ENCODE measurements at regions not wholly inside any gene's neighbourhood (a gene's known extent, or its start where the extent isn't known, plus 50 kb on each side); places are given as distances from the start of the nearest gene placed in this dataset.

- no peak for DNase-seq
These were observed 1493.5 kb upstream of the TMEM132C start for GRCh38 chr12:126773491-126773890.

- DNase-seq, result no peak
These were observed 1490.8 kb upstream of the TMEM132C start for GRCh38 chr12:126776026-126776655.

- no peak for DNase-seq
These were observed 1486.6 kb upstream of the TMEM132C start for GRCh38 chr12:126780343-126780742.

- no peak for DNase-seq
These were observed 1485.4 kb upstream of the TMEM132C start for GRCh38 chr12:126781593-126781992.

GRCh38 chr12:126782083-126782482 is 1484.9 kb upstream of the TMEM132C start:
- no peak for DNase-seq

GRCh38 chr12:126784328-126784921 is 1482.5 kb upstream of the TMEM132C start:
- peak; percentile 3 for DNase-seq

- DNase-seq, result no peak
These were observed 1477.0 kb upstream of the TMEM132C start for GRCh38 chr12:126789963-126790362.

- no peak for DNase-seq
These were observed 1475.8 kb upstream of the TMEM132C start for GRCh38 chr12:126791122-126791521.

GRCh38 chr12:126792411-126792810 is 1474.6 kb upstream of the TMEM132C start:
- DNase-seq, result no peak

- no peak for DNase-seq
These were observed 1469.4 kb upstream of the TMEM132C start for GRCh38 chr12:126797525-126797924.

GRCh38 chr12:126798449-126798848 is 1468.5 kb upstream of the TMEM132C start:
- no peak for DNase-seq

- DNase-seq, result no peak
These were observed 1459.6 kb upstream of the TMEM132C start for GRCh38 chr12:126807312-126807865.

GRCh38 chr12:126811391-126811790 is 1455.6 kb upstream of the TMEM132C start:
- peak; percentile 20 for DNase-seq

- no peak for DNase-seq
These were observed 1447.4 kb upstream of the TMEM132C start for GRCh38 chr12:126819554-126819953.

GRCh38 chr12:126830778-126831680 is 1435.9 kb upstream of the TMEM132C start:
- no peak for DNase-seq

GRCh38 chr12:126837697-126838096 is 1429.3 kb upstream of the TMEM132C start:
- no peak for DNase-seq

- DNase-seq, result no peak
These were observed 1422.9 kb upstream of the TMEM132C start for GRCh38 chr12:126843915-126844669.

- no peak for DNase-seq
These were observed 1419.9 kb upstream of the TMEM132C start for GRCh38 chr12:126847005-126847629.

GRCh38 chr12:126855768-126856167 is 1411.2 kb upstream of the TMEM132C start:
- DNase-seq, result no peak

- DNase-seq, result no peak
These were observed 1410.0 kb upstream of the TMEM132C start for GRCh38 chr12:126856958-126857357.

- no peak for DNase-seq
These were observed 1408.4 kb upstream of the TMEM132C start for GRCh38 chr12:126858560-126858959.

GRCh38 chr12:126860210-126860609 is 1406.8 kb upstream of the TMEM132C start:
- DNase-seq, result no peak

All from left kidney (tissue), 1 donor.